ENCODE measurements at regions not wholly inside any gene's neighbourhood (a gene's known extent, or its start where the extent isn't known, plus 50 kb on each side); places are given as distances from the start of the nearest gene placed in this dataset.

GRCh38 chr12:83322809-83323208, 636.1 kb downstream of the TMTC2 start:
- no peak for TF ChIP-seq CTCF (IDR thresholded peaks at IDR 0.05)
- TF ChIP-seq EZH2phosphoT487 (IDR thresholded peaks at IDR 0.05), result no peak
- no peak for TF ChIP-seq EZH2 (IDR thresholded peaks at IDR 0.05)

All from neural progenitor cell (in vitro differentiated cells).